Retinal pigment epithelial cell (primary cell): ENCODE measurements at regions not wholly inside any gene's neighbourhood (a gene's known extent, or its start where the extent isn't known, plus 50 kb on each side); places are given as distances from the start of the nearest gene placed in this dataset.

ENCODE experiments used
- DNase-seq: peaks from one replicate; pipeline ENCODE4 v3.0.0-alpha.2; 2010; ENCODE audit warnings: low read depth
- H3K4me3 ChIP-seq: 2 replicates; pipeline ENCODE4 v1.5.1; 2011; ENCODE audit warnings: mild to moderate bottlenecking, low read length, control low read depth, moderate library complexity
- TF ChIP-seq, protein P1 (sequence below): conservative IDR thresholded peaks from 2 replicates; pipeline ENCODE4 v1.5.1; 2011; ENCODE audit warnings: low read depth, low read length, control low read depth, inconsistent platforms

DNA sequence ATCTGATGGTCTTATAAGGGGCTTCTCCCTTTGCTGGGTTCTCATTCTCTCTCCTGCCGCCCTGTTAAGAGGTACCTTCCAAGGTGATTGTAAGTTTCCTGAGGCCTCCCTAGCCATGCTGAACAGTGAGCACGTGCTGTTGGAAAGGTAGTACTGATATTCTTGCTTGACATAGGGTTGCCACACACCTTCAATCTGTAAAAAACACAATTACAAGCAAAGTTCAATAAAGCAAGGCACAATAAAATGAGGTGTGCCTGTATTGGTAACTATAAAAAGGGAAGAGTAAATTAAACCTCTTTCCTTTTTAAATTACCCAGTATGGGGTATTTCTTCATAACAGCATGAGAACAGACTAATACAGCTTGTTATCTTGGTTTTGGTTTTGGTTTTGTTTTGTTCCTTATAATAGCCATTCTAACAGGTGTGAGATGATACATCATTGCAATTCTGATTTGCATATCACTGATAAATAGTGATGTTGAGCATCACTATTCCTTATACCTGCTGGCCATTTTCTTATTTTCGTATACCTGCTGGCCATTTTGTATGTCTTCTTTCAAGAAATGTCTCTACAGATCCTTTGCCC, 164.9 kb upstream of the TRIM24 start:
- no peak for DNase-seq
- TF ChIP-seq, protein P1, sequence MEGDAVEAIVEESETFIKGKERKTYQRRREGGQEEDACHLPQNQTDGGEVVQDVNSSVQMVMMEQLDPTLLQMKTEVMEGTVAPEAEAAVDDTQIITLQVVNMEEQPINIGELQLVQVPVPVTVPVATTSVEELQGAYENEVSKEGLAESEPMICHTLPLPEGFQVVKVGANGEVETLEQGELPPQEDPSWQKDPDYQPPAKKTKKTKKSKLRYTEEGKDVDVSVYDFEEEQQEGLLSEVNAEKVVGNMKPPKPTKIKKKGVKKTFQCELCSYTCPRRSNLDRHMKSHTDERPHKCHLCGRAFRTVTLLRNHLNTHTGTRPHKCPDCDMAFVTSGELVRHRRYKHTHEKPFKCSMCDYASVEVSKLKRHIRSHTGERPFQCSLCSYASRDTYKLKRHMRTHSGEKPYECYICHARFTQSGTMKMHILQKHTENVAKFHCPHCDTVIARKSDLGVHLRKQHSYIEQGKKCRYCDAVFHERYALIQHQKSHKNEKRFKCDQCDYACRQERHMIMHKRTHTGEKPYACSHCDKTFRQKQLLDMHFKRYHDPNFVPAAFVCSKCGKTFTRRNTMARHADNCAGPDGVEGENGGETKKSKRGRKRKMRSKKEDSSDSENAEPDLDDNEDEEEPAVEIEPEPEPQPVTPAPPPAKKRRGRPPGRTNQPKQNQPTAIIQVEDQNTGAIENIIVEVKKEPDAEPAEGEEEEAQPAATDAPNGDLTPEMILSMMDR = no peak
- no peak overlapping the region for H3K4me3 ChIP-seq

DNA sequence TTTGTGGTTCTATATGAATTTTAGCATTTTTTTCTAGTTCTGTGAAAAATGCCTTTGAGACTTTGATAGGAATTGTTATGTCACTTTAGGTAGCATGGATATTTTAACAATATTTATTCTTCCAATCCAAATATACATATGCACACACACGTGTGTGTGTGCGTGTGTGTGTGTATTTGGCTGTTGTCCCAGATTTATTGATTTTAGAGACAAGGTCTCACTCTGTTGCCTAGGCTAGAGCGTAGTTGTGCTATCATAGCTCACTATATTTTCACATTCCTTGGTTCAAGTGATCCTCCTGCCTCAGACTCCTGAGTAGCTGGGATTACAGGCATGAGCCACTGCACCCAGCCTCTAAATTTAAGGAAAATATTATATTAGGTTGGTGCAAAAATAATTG, 162.5 kb upstream of the TRIM24 start:
- TF ChIP-seq, protein P1 = no peak
- no peak overlapping the region for H3K4me3 ChIP-seq
- no peak for DNase-seq

DNA sequence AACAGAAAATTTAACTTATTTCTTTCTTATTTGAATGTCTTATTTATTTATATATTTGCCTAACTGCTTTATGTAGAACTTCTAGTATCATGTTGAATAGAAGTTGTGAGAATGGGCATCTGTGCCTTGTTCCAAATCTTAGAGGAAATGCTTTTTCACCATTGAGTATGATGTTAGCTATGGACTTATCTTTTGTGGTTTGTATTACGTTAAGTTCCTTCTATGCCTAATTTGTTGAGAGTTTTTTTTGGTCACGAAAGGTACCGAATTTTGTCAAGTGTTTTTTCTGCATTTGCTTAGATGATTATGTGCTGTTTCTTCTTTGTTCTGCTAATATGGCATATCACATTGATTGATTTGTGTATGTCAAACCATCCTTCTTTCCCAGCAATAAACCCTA, 161.0 kb upstream of the TRIM24 start:
- no peak overlapping the region for H3K4me3 ChIP-seq
- TF ChIP-seq, protein P1 = no peak
- DNase-seq = no peak

DNA sequence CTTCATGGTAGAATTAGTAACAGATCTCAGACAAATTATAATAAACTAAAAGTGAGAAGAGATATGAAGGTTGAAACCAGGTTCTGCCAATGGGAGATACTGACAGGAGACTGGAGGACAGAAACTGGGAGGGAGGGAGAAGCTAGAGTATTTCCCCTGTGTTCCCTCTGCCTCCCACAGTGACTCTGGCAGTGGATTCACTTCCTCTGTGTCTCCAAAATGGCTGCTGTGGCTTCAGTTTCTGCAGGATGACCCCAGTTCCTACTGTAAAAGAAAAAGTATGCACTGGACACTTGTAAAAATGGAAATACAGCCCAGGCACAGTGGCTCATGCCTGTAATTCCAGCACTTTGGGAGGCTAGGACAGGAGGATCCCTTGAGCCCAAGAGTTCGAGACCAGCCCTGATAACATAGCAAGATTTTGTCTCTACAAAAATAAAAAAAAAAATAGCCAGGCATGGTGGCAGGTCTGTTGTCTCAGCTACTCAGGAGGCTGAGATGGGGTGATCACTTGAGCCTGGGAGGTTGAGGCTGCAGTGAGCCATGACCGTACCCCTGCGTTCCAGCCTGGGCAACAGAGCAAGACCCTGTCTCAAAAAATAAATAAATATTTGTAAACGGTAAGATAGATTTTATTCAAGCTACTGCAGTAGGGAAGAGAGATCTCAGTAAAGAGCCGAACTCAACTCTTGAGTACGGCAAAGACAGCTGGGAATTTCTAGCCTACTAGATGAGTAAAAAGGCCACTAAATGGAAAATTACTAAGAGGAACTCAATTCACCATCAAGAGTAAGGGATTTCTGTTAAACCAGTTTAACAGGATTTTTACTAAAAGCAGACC, 156.6 kb upstream of the TRIM24 start:
- no peak for DNase-seq
- TF ChIP-seq, protein P1 = no peak

DNA sequence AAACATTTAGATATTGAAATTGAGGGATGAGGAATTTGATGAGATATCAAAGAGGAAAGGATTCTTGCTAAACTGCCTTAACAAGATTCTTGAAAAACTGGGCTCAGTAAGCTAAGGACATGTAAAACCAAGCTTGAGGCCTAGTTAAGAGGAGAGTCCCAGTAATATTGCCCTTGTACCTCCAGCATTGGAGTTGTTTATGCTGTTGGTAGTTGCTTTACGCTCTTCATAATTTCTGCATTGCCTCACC, 156.1 kb upstream of the TRIM24 start:
- TF ChIP-seq, protein P1 = no peak
- no peak for DNase-seq
- H3K4me3 ChIP-seq = no peak overlapping the region

More for the DNA sequence above, 156.6 kb upstream of the TRIM24 start:
- no peak overlapping the region for H3K4me3 ChIP-seq

DNA sequence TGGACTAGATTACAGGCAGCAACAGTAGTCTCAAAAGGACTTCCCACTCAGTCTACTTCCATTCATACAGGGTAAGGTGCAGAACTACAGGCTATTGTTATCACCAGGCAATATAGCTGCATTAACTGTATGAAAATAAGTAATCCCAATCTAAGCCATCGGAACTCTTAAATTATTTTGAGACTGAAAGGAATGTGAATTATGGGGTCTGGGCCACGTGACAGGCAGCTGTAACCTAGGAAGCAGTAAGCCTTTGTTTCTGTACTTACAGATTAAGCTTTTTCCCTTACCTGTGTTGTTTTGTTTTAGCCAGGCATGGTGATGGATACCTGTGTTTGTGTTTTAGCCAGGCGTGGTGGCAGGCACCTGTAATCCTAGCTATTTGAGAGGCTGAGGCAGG, 152.4 kb upstream of the TRIM24 start:
- DNase-seq = no peak
- no peak overlapping the region for H3K4me3 ChIP-seq
- TF ChIP-seq, protein P1 = no peak

DNA sequence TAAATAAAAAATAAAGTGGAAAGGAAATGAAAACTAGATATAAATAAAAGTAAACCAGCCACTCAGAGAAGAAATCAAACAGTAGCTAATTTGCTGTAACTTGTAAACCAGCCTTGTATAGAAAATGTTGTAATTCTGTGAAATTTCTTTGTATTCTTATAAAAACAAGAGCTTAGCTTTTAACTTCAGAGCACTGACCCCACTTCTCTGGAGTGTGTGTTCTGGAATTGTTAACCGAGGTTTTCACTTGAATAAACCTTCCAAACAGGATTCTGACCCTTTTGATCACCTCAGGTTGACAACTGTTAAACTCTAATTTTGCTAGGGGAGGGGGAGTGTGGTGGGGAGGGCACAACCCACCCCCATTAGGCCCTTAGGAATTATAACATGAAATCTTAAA, 151.9 kb upstream of the TRIM24 start:
- H3K4me3 ChIP-seq = no peak overlapping the region
- no peak for DNase-seq
- TF ChIP-seq, protein P1 = no peak
